Thoracic aorta (tissue), 2 donors: ENCODE measurements at regions not wholly inside any gene's neighbourhood (a gene's known extent, or its start where the extent isn't known, plus 50 kb on each side); places are given as distances from the start of the nearest gene placed in this dataset.

Experiments used
- ATAC-seq: fragments of 150-250 bp; one replicate; pipeline ENCODE4 v1.8.0; 2017; ENCODE audit warnings: low read depth; ENCODE audit not compliant: insufficient number of reproducible peaks, low FRiP score
- DNase-seq: peaks from one replicate; pipeline ENCODE4 v3.0.0-alpha.2; 2020; ENCODE audit warnings: low spot score
- H3K27ac ChIP-seq, 2 donors: fragments of 200-600 bp; sonication (generic); 1 replicate in 1 of 2; 2 replicates in 1 of 2; pipeline ENCODE4 v1.5.1; 2016; ENCODE audit warnings: mild to moderate bottlenecking in 2 of 2, moderate library complexity in 2 of 2
- H3K27me3 ChIP-seq: fragments of 200-600 bp; sonication (generic); replicated peaks from 2 replicates; pipeline ENCODE4 v1.6.0; 2016; ENCODE audit warnings: mild to moderate bottlenecking; ENCODE audit not compliant: insufficient read depth
- H3K36me3 ChIP-seq: fragments of 200-600 bp; sonication (generic); one replicate; pipeline ENCODE4 v1.5.1; 2016
- H3K4me1 ChIP-seq, 2 donors: fragments of 200-600 bp; sonication (generic); 1 replicate in 1 of 2; 2 replicates in 1 of 2; pipeline versions ENCODE4 v1.5.1 to v1.6.0; 2016; ENCODE audit warnings: low read depth in 2 of 2, mild to moderate bottlenecking in 1 of 2; ENCODE audit not compliant: control insufficient read depth in 1 of 2
- H3K4me3 ChIP-seq: fragments of 200-600 bp; sonication (generic); 2 replicates; pipeline ENCODE4 v1.5.1; 2016; ENCODE audit warnings: mild to moderate bottlenecking
- H3K9me3 ChIP-seq: fragments of 200-600 bp; sonication (generic); 2 replicates; pipeline ENCODE4 v1.5.1; 2016
- TF ChIP-seq, protein P1 (sequence below): fragments of 200-600 bp; sonication (generic); IDR thresholded peaks from one replicate; pipeline ENCODE4 v1.5.1; 2019; ENCODE audit warnings: antibody characterized with exemption

DNA sequence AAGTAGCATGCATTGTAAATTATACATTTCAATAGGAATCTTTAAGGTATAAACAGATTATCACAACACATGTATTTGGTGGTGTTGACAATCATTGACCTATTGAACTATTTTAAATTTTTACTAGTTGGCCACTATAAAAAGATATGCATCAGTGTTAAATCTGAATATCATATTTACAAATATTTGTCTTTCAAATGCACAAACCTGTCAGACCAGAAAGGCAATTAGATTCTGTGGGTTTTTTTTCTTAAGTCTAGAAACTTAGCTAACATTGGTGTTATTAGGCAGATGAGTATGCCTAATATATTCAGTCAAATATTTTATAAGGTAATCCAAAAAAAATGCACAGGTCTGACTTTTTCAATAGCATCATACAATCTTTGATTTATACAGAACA, 241.4 kb upstream of the DGKB start:
- ATAC-seq, result no peak
- H3K4me3 ChIP-seq, result no peak overlapping the region
- no peak overlapping the region for H3K27ac ChIP-seq
- H3K36me3 ChIP-seq, result no peaks in the 10 kb centered on the region
- H3K9me3 ChIP-seq, result no peaks in the 10 kb centered on the region
- no peak for DNase-seq
- no peaks in the 10 kb centered on the region for H3K4me1 ChIP-seq
- TF ChIP-seq, protein P1, sequence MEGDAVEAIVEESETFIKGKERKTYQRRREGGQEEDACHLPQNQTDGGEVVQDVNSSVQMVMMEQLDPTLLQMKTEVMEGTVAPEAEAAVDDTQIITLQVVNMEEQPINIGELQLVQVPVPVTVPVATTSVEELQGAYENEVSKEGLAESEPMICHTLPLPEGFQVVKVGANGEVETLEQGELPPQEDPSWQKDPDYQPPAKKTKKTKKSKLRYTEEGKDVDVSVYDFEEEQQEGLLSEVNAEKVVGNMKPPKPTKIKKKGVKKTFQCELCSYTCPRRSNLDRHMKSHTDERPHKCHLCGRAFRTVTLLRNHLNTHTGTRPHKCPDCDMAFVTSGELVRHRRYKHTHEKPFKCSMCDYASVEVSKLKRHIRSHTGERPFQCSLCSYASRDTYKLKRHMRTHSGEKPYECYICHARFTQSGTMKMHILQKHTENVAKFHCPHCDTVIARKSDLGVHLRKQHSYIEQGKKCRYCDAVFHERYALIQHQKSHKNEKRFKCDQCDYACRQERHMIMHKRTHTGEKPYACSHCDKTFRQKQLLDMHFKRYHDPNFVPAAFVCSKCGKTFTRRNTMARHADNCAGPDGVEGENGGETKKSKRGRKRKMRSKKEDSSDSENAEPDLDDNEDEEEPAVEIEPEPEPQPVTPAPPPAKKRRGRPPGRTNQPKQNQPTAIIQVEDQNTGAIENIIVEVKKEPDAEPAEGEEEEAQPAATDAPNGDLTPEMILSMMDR, result no peak
- no peaks in the 10 kb centered on the region for H3K27me3 ChIP-seq

DNA sequence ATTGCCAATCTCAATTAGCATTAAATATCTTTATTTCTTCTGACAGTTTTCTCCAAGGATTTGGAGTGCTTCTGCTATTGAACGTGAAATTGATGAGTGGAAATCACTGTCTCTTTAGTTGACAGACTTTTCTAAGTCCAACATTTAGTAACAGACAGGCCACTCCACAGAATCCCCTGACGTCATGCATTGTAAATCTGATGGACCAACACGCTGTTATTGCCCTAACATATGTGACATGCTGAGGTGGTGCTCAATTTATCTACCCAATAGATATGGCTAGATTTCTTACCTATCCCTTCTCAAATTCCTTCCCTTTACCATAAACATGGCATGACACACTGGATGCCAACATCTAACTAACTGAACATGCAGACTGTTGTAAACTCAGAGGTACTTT, 240.6 kb upstream of the DGKB start:
- H3K4me3 ChIP-seq, result no peak overlapping the region
- no peak overlapping the region for H3K27ac ChIP-seq
- no peak for DNase-seq
- TF ChIP-seq, protein P1, result no peak
- no peaks in the 10 kb centered on the region for H3K27me3 ChIP-seq
- H3K4me1 ChIP-seq, result no peaks in the 10 kb centered on the region
- H3K9me3 ChIP-seq, result no peaks in the 10 kb centered on the region
- no peaks in the 10 kb centered on the region for H3K36me3 ChIP-seq
- ATAC-seq, result no peak

DNA sequence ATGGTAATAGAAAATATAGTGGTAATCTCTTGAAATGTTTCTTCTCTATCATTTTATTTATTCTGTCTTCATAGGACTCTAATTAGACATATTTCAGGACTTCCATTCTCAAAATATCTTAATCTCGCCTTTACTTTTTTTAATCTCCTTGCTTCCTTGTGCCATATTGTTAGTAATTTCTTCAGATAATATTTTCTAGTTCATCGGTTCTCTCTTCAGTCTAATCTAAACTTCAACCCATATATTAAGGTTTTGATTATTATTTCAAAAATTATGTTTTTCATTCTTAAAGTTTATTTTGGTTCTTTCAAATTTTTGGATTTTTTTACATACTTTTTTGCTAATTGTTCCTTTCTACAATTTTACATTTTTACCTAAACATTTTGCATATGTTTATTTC, 237.9 kb upstream of the DGKB start:
- Histone ChIP-seq H3K36me3 (no peaks in the 10 kb centered on the region), H3K27me3 (no peaks in the 10 kb centered on the region), H3K4me1 (no peaks in the 10 kb centered on the region), H3K4me3 (no peak overlapping the region), H3K9me3 (no peaks in the 10 kb centered on the region), H3K27ac (no peak overlapping the region)
- ATAC-seq, result no peak
- TF ChIP-seq, protein P1, result no peak
- DNase-seq, result no peak

DNA sequence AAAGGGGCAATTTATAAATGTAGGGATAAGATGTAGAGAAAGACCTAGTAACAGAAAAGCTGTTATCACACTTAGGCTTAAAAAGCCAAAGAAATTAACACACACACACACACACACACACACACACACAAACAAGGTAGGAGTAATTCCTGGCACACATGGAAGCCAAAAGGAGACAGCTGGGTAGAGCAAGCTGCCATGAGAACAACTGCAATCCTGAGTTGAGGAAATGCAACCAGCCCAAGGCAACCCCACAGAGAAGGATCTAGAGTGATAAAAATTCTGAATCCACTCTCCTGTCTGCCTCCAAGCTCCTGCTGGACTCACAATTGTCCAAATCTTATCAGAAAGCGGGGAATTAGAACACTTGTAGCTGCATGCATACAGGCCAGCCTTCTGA, 229.1 kb upstream of the DGKB start:
- DNase-seq (no peak), ATAC-seq (no peak)
- no peaks in the 10 kb centered on the region for H3K27me3 ChIP-seq
- H3K4me3 ChIP-seq, result no peak overlapping the region
- no peaks in the 10 kb centered on the region for H3K9me3 ChIP-seq
- H3K36me3 ChIP-seq, result no peaks in the 10 kb centered on the region
- TF ChIP-seq, protein P1, result no peak
- no peaks in the 10 kb centered on the region for H3K4me1 ChIP-seq
- H3K27ac ChIP-seq, result no peak overlapping the region

DNA sequence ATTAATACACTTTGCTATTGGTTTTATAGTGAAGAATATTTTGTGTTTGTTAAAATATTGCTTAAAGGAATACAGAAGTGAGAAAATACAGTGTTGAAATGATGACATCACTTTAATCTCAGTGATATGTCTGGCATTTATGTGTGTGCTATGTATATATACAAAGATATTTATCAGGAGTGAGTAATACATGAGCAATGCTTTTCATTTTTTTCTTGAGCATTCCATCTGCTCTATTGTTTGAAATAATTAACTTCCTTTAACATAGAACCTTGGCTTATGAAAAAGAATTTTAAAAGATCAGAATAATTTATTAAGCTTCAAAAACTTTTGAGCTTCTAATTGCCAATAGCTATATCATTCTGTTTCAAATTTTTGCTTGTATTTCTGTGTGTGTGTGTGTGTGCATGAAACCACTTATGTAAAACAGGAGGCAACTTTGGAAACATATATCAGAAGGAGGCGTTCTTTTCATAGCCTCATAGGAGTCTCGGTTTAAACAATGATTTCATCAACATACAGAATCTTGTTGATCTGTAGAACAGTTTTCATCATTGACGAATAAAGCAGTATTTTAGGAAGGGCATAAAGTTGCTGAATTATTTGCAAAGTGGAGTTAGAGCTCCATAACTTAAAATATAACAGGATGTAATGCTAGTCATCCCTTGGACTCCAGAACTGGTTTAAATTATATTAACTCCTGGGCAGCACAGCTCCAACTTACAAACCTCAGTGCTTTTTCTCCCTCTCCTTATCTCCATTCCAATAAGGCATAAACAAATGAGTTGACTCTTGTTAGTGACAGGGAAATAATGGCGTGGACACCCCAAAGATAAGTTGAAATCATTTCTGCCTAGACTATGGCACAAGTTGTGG, 228.4 kb upstream of the DGKB start:
- Histone ChIP-seq H3K9me3 (no peaks in the 10 kb centered on the region), H3K4me3 (no peak overlapping the region), H3K36me3 (no peaks in the 10 kb centered on the region), H3K27ac (no peak overlapping the region), H3K27me3 (no peaks in the 10 kb centered on the region), H3K4me1 (no peaks in the 10 kb centered on the region)
- no peak for DNase-seq
- no peak for ATAC-seq
- TF ChIP-seq, protein P1, result no peak
